Sigmoid colon (tissue), 6 donors: ENCODE measurements at regions not wholly inside any gene's neighbourhood (a gene's known extent, or its start where the extent isn't known, plus 50 kb on each side); places are given as distances from the start of the nearest gene placed in this dataset.
"Not testable (repeated sequence)": the region's sequence is repeated elsewhere in the genome, so short reads cannot be mapped to it uniquely, and the experiment has no call there.

Experiments
- DNase-seq: peaks from one replicate; pipeline ENCODE4 v3.0.0-alpha.2; 2019
- H3K27ac ChIP-seq, 4 donors: fragments of 200-600 bp; sonication (generic); one replicate each; pipeline ENCODE4 v1.5.1; 2016 to 2019; ENCODE audit warnings: mild to moderate bottlenecking in 1 of 4
- H3K27me3 ChIP-seq, 3 donors: fragments of 200-600 bp; sonication (generic); one replicate each; pipeline ENCODE4 v1.5.1; 2019; ENCODE audit warnings: mild to moderate bottlenecking in 1 of 3
- H3K36me3 ChIP-seq, 4 donors: fragments of 200-600 bp; sonication (generic); one replicate each; pipeline ENCODE4 v1.5.1; 2016 to 2019
- H3K4me1 ChIP-seq, 4 donors: fragments of 200-600 bp; sonication (generic); one replicate each; pipeline ENCODE4 v1.5.1; 2017 to 2019
- H3K4me3 ChIP-seq, 4 donors: fragments of 200-600 bp; sonication (generic); one replicate each; pipeline ENCODE4 v1.5.1; 2017 to 2019; ENCODE audit warnings: mild to moderate bottlenecking in 2 of 4, moderate library complexity in 1 of 4
- H3K9me3 ChIP-seq, 4 donors: fragments of 200-600 bp in 3 of 4; sonication (generic) in 3 of 4; one replicate each; pipeline versions ENCODE4 v1.5.1 to v1.6.1; 2013 to 2019
- CTCF ChIP-seq, 4 experiments: fragments of 450-650 bp in 3 of 4; fragments of 200-600 bp in 1 of 4; IDR thresholded peaks; one replicate each; pipeline ENCODE4 v1.5.1; 2016 to 2019; ENCODE audit warnings: antibody characterized with exemption in 4 of 4, mild to moderate bottlenecking in 3 of 4, moderate library complexity in 2 of 4
- EP300 ChIP-seq, 4 donors: sonication (generic); formaldehyde crosslinking; IDR thresholded peaks; one replicate each; pipeline ENCODE4 v1.6.1; 2017; ENCODE audit warnings: antibody characterized with exemption in 4 of 4
- POLR2A ChIP-seq, 2 donors: fragments of 450-650 bp; IDR thresholded peaks; one replicate each; pipeline ENCODE4 v1.6.1; 2016; ENCODE audit warnings: antibody characterized with exemption in 2 of 2, mild to moderate bottlenecking in 2 of 2, moderate library complexity in 2 of 2
- POLR2AphosphoS5 ChIP-seq, 4 donors: sonication (generic); formaldehyde crosslinking; IDR thresholded peaks; one replicate each; pipeline ENCODE4 v1.6.1; 2017; ENCODE audit warnings: antibody characterized with exemption in 4 of 4
- WGBS, 2 donors: extraction: QIAGEN DNeasy Blood & Tissue Kit; methylation state at CpG; one replicate each; pipeline ENCODE4 v1.1.7; 2013; 5-methylcytosine and 5-hydroxymethylcytosine counted together
- intact Hi-C: fragments of 100-400 bp; cut with DNase I; formaldehyde crosslinking; loops from one replicate; pipeline ENCODE4 v1.15.1; 2023
- donor health status: healthy with polysubstance abuse.
- donor health status: healthy.

- no peak overlapping the region for H3K4me3 ChIP-seq
- TF ChIP-seq POLR2A (IDR thresholded peaks at IDR 0.05) (no peak), CTCF (IDR thresholded peaks at IDR 0.05) (no peak), POLR2AphosphoS5 (IDR thresholded peaks at IDR 0.05) (no peak), EP300 (IDR thresholded peaks at IDR 0.05) (no peak)
- H3K27me3 ChIP-seq, result no peaks in the 10 kb centered on the region
- H3K9me3 ChIP-seq, result no peaks in the 10 kb centered on the region
- H3K4me1 ChIP-seq, result no peaks in the 10 kb centered on the region
- no peak overlapping the region for H3K27ac ChIP-seq
- DNase-seq, result no peak
- intact Hi-C loops, result no loop called here
- 78 to 80% methylated on average over 2 of the region's 2 CpGs for WGBS, 2 donors
- no peaks in the 10 kb centered on the region for H3K36me3 ChIP-seq
These were observed 911.9 kb downstream of the DTWD2 start for GRCh38 chr5:118076490-118076889.

DNA sequence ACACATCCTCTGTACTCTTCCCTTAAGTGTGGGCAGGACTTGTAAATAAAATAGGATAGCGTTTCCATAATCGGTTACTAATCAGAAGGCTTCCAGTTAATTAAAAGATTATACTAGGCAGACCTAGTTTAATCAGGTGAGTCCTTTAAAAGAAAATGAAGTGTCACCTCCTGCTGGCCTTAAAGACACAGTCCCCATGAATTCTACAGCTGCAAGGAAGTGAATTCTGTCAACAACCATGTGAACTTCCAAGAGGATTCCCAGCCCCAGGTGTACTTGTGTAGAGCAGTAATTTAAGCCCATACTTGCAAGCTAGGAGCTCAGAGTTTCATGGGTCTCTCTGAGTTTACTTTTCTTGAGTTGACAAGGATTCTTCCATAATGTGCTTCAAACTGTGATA, 918.3 kb downstream of the DTWD2 start:
- Histone ChIP-seq H3K4me1 (no peaks in the 10 kb centered on the region), H3K4me3 (no peak overlapping the region), H3K9me3 (no peaks in the 10 kb centered on the region), H3K27ac (no peak overlapping the region), H3K36me3 (no peaks in the 10 kb centered on the region), H3K27me3 (no peaks in the 10 kb centered on the region)
- 75 to 78% methylated on average over 2 of the region's 2 CpGs for WGBS, 2 donors
- TF ChIP-seq POLR2AphosphoS5 (IDR thresholded peaks at IDR 0.05), result no peak
- DNase-seq, result no peak
- intact Hi-C loops, result no loop called here

DNA sequence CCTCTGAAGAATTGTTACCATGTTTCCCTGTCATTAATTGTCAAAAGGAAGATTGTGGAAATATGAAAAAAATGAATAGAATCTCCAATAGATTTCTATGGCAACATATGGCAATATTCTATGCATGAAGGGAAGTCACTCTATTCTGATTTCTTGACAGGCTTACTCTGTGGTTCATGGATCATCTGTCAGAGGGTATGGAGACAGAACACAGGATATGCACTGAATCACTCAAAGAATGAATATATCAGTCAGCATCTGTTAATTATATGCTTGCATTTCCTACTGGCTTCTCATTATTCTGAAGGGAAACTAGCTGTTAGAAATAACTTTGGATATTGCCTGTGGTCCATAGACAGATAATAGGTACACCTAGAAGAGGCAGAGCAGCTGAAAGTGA, 918.9 kb downstream of the DTWD2 start:
- Histone ChIP-seq H3K27ac (no peak overlapping the region), H3K9me3 (no peaks in the 10 kb centered on the region), H3K36me3 (no peaks in the 10 kb centered on the region), H3K4me1 (no peaks in the 10 kb centered on the region), H3K4me3 (no peak overlapping the region), H3K27me3 (no peaks in the 10 kb centered on the region)
- TF ChIP-seq CTCF (IDR thresholded peaks at IDR 0.05) (no peak), POLR2A (IDR thresholded peaks at IDR 0.05) (no peak), EP300 (IDR thresholded peaks at IDR 0.05) (no peak), POLR2AphosphoS5 (IDR thresholded peaks at IDR 0.05) (no peak)
- DNase-seq, result no peak
- intact Hi-C loops, result no loop called here

DNA sequence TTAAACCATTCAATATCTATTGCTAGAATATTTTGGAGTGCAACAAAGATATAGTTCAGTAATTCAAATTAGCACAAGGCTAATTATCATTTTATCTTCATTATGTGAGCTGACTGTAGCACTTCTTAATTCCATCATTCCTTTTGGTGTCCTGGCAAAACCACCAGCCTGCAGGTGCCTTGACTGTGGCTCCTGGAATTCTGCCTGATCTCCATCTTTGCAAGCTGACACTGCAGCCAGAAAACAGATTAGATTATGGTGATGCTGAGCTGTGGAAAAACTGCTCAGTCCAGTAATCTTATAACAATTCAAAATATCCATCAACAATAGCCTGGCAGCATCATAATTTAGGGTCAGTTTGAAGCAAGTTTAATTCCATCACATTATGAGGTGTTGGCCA, 919.5 kb downstream of the DTWD2 start:
- no peaks in the 10 kb centered on the region for H3K36me3 ChIP-seq
- H3K27me3 ChIP-seq, result no peaks in the 10 kb centered on the region
- no peak overlapping the region for H3K27ac ChIP-seq
- no peak for DNase-seq
- no peaks in the 10 kb centered on the region for H3K9me3 ChIP-seq
- no peaks in the 10 kb centered on the region for H3K4me1 ChIP-seq
- intact Hi-C loops, result no loop called here
- TF ChIP-seq POLR2AphosphoS5 (IDR thresholded peaks at IDR 0.05), result no peak
- no peak overlapping the region for H3K4me3 ChIP-seq

DNA sequence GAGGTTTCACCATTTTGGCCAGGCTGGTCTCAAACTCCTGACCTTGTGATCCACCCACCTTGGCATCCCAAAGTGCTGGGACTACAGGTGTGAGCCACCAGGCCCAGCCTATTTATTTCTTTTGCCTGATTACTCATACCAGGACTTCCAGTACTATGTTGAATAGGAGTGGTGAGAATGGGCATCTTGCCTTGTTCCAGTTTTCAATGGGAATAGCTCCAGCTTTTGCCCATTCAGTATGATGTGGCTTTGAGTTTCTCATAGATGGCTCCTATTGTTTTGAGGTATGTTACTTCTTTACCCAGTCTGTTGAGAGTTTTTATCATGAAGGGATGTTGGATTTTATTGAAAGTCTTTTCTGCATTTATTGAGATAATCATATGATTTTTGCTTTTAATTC, 924.5 kb downstream of the DTWD2 start:
- H3K27ac ChIP-seq, H3K36me3 ChIP-seq, DNase-seq, intact Hi-C loops, H3K4me1 ChIP-seq, H3K9me3 ChIP-seq, H3K4me3 ChIP-seq, H3K27me3 ChIP-seq: not testable (repeated sequence)

- TF ChIP-seq POLR2AphosphoS5 (IDR thresholded peaks at IDR 0.05), result no peak
- TF ChIP-seq CTCF (IDR thresholded peaks at IDR 0.05), result no peak
- TF ChIP-seq POLR2A (IDR thresholded peaks at IDR 0.05), result no peak
- TF ChIP-seq EP300 (IDR thresholded peaks at IDR 0.05), result no peak
- no peak overlapping the region for H3K4me3 ChIP-seq
- no peaks in the 10 kb centered on the region for H3K36me3 ChIP-seq
- H3K9me3 ChIP-seq, result no peaks in the 10 kb centered on the region
- H3K27me3 ChIP-seq, result no peaks in the 10 kb centered on the region
- no peak overlapping the region for H3K27ac ChIP-seq
- 55 to 73% methylated on average over 2 of the region's 2 CpGs for WGBS, 2 donors
- intact Hi-C loops, result no loop called here
- no peaks in the 10 kb centered on the region for H3K4me1 ChIP-seq
- DNase-seq, result no peak
These were observed 927.5 kb downstream of the DTWD2 start for GRCh38 chr5:118060833-118061232.

DNA sequence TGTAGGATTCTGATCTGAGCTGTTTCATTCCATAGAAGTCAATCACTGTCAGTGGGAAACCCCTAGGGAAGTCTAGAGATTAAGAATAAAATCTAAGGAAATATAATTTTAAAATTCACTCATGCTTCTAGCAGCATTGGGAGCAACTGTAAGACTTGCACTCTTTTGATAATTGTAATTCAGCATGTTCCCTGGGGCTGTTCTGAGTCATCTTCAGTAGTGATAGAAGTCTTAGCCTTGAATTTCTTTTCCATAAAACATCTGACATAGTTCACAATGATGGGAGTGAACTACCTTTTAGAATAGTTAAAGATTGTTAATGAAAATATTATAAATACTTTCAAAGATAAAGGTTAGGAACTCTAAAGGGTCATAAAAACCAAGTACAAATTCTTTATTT, 935.8 kb downstream of the DTWD2 start:
- H3K4me1 ChIP-seq, result no peaks in the 10 kb centered on the region
- TF ChIP-seq CTCF (IDR thresholded peaks at IDR 0.05) (no peak), POLR2A (IDR thresholded peaks at IDR 0.05) (no peak)
- H3K27ac ChIP-seq, result no peak overlapping the region
- no peak for DNase-seq
- H3K36me3 ChIP-seq, result no peaks in the 10 kb centered on the region
- H3K9me3 ChIP-seq, result no peaks in the 10 kb centered on the region
- no peak overlapping the region for H3K4me3 ChIP-seq
- intact Hi-C loops, result no loop called here
- H3K27me3 ChIP-seq, result no peaks in the 10 kb centered on the region
